Smooth muscle cell (in vitro differentiated cells): ENCODE measurements at regions not wholly inside any gene's neighbourhood (a gene's known extent, or its start where the extent isn't known, plus 50 kb on each side); places are given as distances from the start of the nearest gene placed in this dataset.

Experiments
- DNase-seq: peaks from one replicate; lab custom pipeline; 2025; ENCODE audit not compliant: unreplicated experiment; lab: John Stamatoyannopoulos, UW
- H2AFZ ChIP-seq: fragments of 200-600 bp; sonication (generic); 2 replicates; pipeline ENCODE4 v1.6.0; 2016; ENCODE audit warnings: antibody characterized with exemption, low read depth, mild to moderate bottlenecking
- H3F3A ChIP-seq: fragments of 200-600 bp; sonication (generic); 2 replicates; pipeline ENCODE4 v1.6.0; 2017; ENCODE audit warnings: antibody characterized with exemption, low read depth
- H3K27ac ChIP-seq: fragments of 200-600 bp; sonication (generic); 2 replicates; pipeline ENCODE4 v1.5.1; 2016; ENCODE audit warnings: low read depth, mild to moderate bottlenecking
- H3K27me3 ChIP-seq: fragments of 200-600 bp; sonication (generic); 2 replicates; pipeline ENCODE4 v1.6.1; 2016; ENCODE audit warnings: low read depth, mild to moderate bottlenecking
- H3K36me3 ChIP-seq: fragments of 200-600 bp; sonication (generic); 2 replicates; pipeline ENCODE4 v1.5.1; 2016; ENCODE audit warnings: low read depth
- H3K4me1 ChIP-seq: fragments of 200-600 bp; sonication (generic); 2 replicates; pipeline ENCODE4 v1.5.1; 2016; ENCODE audit warnings: low read depth
- H3K4me2 ChIP-seq: fragments of 200-600 bp; sonication (generic); 2 replicates; pipeline ENCODE4 v1.6.0; 2016; ENCODE audit warnings: mild to moderate bottlenecking
- H3K4me3 ChIP-seq: fragments of 200-600 bp; sonication (generic); 2 replicates; pipeline ENCODE4 v1.5.1; 2016; ENCODE audit warnings: mild to moderate bottlenecking
- H3K79me2 ChIP-seq: fragments of 200-600 bp; sonication (generic); 2 replicates; pipeline ENCODE4 v1.6.0; 2016; ENCODE audit warnings: low read depth, mild to moderate bottlenecking
- H3K9ac ChIP-seq: fragments of 200-600 bp; sonication (generic); 2 replicates; pipeline ENCODE4 v1.6.0; 2016; ENCODE audit warnings: low read depth
- H3K9me3 ChIP-seq: fragments of 200-600 bp; sonication (generic); replicated peaks from 2 replicates; pipeline ENCODE4 v1.5.1; 2016; ENCODE audit warnings: low read depth
- H4K20me1 ChIP-seq: fragments of 200-600 bp; sonication (generic); 2 replicates; pipeline ENCODE4 v1.6.0; 2016; ENCODE audit warnings: low read depth
- CTCF ChIP-seq: fragments of 200-600 bp; sonication (generic); IDR thresholded peaks from 2 replicates; pipeline ENCODE4 v1.5.1; 2017; ENCODE audit warnings: borderline replicate concordance, mild to moderate bottlenecking, antibody characterized with exemption; ENCODE audit not compliant: insufficient read depth, poor library complexity, severe bottlenecking
- WGBS: methylation state at CpG from one replicate; pipeline ENCODE4 v1.1.7; 2016; ENCODE audit warnings: low lambda C conversion rate; 5-methylcytosine and 5-hydroxymethylcytosine counted together

GRCh38 chr13:31050486-31051400 is 111.0 kb downstream of the HSPH1 start:
- H3K27me3 ChIP-seq, result no peaks in the 10 kb centered on the region
- WGBS, result 83% methylated on average over 6 of the region's 6 CpGs
- no peak for DNase-seq

GRCh38 chr13:31049833-31050232 is 111.9 kb downstream of the HSPH1 start:
- no peaks in the 10 kb centered on the region for H3K4me1 ChIP-seq
- H3K9ac ChIP-seq, result no peak overlapping the region
- H4K20me1 ChIP-seq, result no peaks in the 10 kb centered on the region
- peaks cover 11% of the 10 kb centered on the region for H3F3A ChIP-seq
- no peaks in the 10 kb centered on the region for H3K36me3 ChIP-seq
- DNase-seq, result no peak
- WGBS, result 77% methylated on average over 6 of the region's 6 CpGs
- no peaks in the 10 kb centered on the region for H3K9me3 ChIP-seq
- H3K27me3 ChIP-seq, result no peaks in the 10 kb centered on the region
- H3K4me2 ChIP-seq, result no peak overlapping the region
- no peak overlapping the region for H3K27ac ChIP-seq
- no peak overlapping the region for H3K4me3 ChIP-seq
- H2AFZ ChIP-seq, result no peak overlapping the region
- H3K79me2 ChIP-seq, result no peaks in the 10 kb centered on the region
- no peak for TF ChIP-seq CTCF

More at GRCh38 chr13:31050486-31051400, 111.0 kb downstream of the HSPH1 start:
- Histone ChIP-seq H3K4me3 (no peak overlapping the region), H4K20me1 (no peaks in the 10 kb centered on the region), H2AFZ (no peak overlapping the region), H3F3A (peaks cover 4% of the 10 kb centered on the region), H3K4me1 (no peaks in the 10 kb centered on the region), H3K79me2 (no peaks in the 10 kb centered on the region), H3K9ac (no peak overlapping the region), H3K27ac (no peak overlapping the region), H3K4me2 (no peak overlapping the region), H3K36me3 (no peaks in the 10 kb centered on the region), H3K9me3 (no peaks in the 10 kb centered on the region)
- peak; percentile 37 for TF ChIP-seq CTCF

- no peaks in the 10 kb centered on the region for H3K4me1 ChIP-seq
- no peaks in the 10 kb centered on the region for H3K27me3 ChIP-seq
- WGBS, result 88% methylated on average over 4 of the region's 4 CpGs
- H3F3A ChIP-seq, result peaks cover 14% of the 10 kb centered on the region
- no peak for TF ChIP-seq CTCF
- H3K9me3 ChIP-seq, result no peaks in the 10 kb centered on the region
- no peak overlapping the region for H2AFZ ChIP-seq
- no peaks in the 10 kb centered on the region for H3K36me3 ChIP-seq
- no peak overlapping the region for H3K9ac ChIP-seq
- H4K20me1 ChIP-seq, result no peaks in the 10 kb centered on the region
- no peaks in the 10 kb centered on the region for H3K79me2 ChIP-seq
- H3K27ac ChIP-seq, result no peak overlapping the region
- H3K4me3 ChIP-seq, result no peak overlapping the region
- no peak for DNase-seq
- no peak overlapping the region for H3K4me2 ChIP-seq
Observed at GRCh38 chr13:31049083-31049482, 112.6 kb downstream of the HSPH1 start.
